ENCODE measurements at regions not wholly inside any gene's neighbourhood (a gene's known extent, or its start where the extent isn't known, plus 50 kb on each side); places are given as distances from the start of the nearest gene placed in this dataset.

- peaks cover 98% of the 10 kb centered on the region for H3K4me1 ChIP-seq (ENCODE audit: insufficient read depth, low read length)
- peak overlapping the region; percentile 76 for H3K27ac ChIP-seq (ENCODE audit: low read length)
- H3K79me2 ChIP-seq (ENCODE audit: insufficient read depth, low read length), result peaks cover 72% of the 10 kb centered on the region
- H3K9ac ChIP-seq (ENCODE audit: low read depth, low read length), result peak overlapping the region; percentile 5; the same call in 1 of the 2 replicates
- no peaks in the 10 kb centered on the region for H3K9me3 ChIP-seq (ENCODE audit: insufficient read depth, low read length, severe bottlenecking)
- H4K20me1 ChIP-seq (ENCODE audit: insufficient read depth, low read length), result no peaks in the 10 kb centered on the region
- H3K4me3 ChIP-seq (ENCODE audit: low read depth in 1 of 2, low read length in 2 of 2), result no peak overlapping the region
- no peak for TF ChIP-seq EZH2 (IDR thresholded peaks at IDR 0.05; ENCODE audit: borderline replicate concordance, low read depth, low read length, severe bottlenecking)
- no peak for TF ChIP-seq CTCF (IDR thresholded peaks at IDR 0.05; ENCODE audit: borderline replicate concordance, extremely low read depth, low read length, poor library complexity, severe bottlenecking)
- no peak for ATAC-seq (ENCODE audit: insufficient read depth, low read depth)
- no peak overlapping the region for H3K4me2 ChIP-seq (ENCODE audit: insufficient read depth, low read length)
- H2AFZ ChIP-seq (ENCODE audit: low read depth, low read length), result 0 out of 2 replicates have a peak overlapping the region, but pooled peaks have one; percentile 7
- no peak for DNase-seq
- H3K36me3 ChIP-seq (ENCODE audit: insufficient read depth, low read length), result no peaks in the 10 kb centered on the region
- no peaks in the 10 kb centered on the region for H3K27me3 ChIP-seq (ENCODE audit: insufficient read depth, low read length, poor library complexity)
Measured at GRCh38 chr7:116148108-116148507, 62.2 kb upstream of the TES start.

- Histone ChIP-seq H3K27ac (ENCODE audit: low read length) (peak overlapping the region; percentile 76), H3K79me2 (ENCODE audit: insufficient read depth, low read length) (peaks cover 71% of the 10 kb centered on the region), H3K36me3 (ENCODE audit: insufficient read depth, low read length) (no peaks in the 10 kb centered on the region), H2AFZ (ENCODE audit: low read depth, low read length) (no peak overlapping the region), H3K9me3 (ENCODE audit: insufficient read depth, low read length, severe bottlenecking) (no peaks in the 10 kb centered on the region), H3K9ac (ENCODE audit: low read depth, low read length) (no peak overlapping the region), H3K27me3 (ENCODE audit: insufficient read depth, low read length, poor library complexity) (no peaks in the 10 kb centered on the region), H3K4me3 (ENCODE audit: low read depth in 1 of 2, low read length in 2 of 2) (no peak overlapping the region), H3K4me2 (ENCODE audit: insufficient read depth, low read length) (no peak overlapping the region), H3K4me1 (ENCODE audit: insufficient read depth, low read length) (peaks cover 98% of the 10 kb centered on the region), H4K20me1 (ENCODE audit: insufficient read depth, low read length) (no peaks in the 10 kb centered on the region)
- no peak for ATAC-seq (ENCODE audit: insufficient read depth, low read depth)
- TF ChIP-seq EZH2 (IDR thresholded peaks at IDR 0.05; ENCODE audit: borderline replicate concordance, low read depth, low read length, severe bottlenecking) (no peak), CTCF (IDR thresholded peaks at IDR 0.05; ENCODE audit: borderline replicate concordance, extremely low read depth, low read length, poor library complexity, severe bottlenecking) (no peak)
- no peak for DNase-seq
Measured at GRCh38 chr7:116148626-116149025, 61.7 kb upstream of the TES start.

DNA sequence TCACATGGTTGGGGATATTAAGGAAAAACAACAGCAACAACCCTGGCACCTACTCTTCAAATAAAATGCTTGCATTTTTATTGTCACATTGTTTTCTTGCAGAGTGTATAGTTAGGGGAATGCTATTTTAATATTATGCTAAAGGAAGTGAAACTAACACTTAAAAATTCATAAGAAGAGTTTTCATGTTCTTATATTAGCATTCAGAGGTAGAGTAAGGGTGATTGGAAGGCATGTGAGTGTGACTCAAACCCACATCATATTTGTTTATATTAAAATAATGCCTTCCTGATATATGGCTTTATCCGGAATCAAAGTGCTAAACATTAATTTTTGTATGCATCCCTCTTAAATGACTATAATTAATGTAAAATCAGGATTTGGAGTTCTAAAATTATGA, 59.8 kb upstream of the TES start:
- Histone ChIP-seq H3K4me3 (ENCODE audit: low read depth in 1 of 2, low read length in 2 of 2) (no peak overlapping the region), H4K20me1 (ENCODE audit: insufficient read depth, low read length) (no peaks in the 10 kb centered on the region), H3K4me1 (ENCODE audit: insufficient read depth, low read length) (peaks cover 100% of the 10 kb centered on the region), H3K9me3 (ENCODE audit: insufficient read depth, low read length, severe bottlenecking) (no peaks in the 10 kb centered on the region), H3K27me3 (ENCODE audit: insufficient read depth, low read length, poor library complexity) (no peaks in the 10 kb centered on the region), H3K9ac (ENCODE audit: low read depth, low read length) (peak overlapping the region; percentile 32), H3K36me3 (ENCODE audit: insufficient read depth, low read length) (no peaks in the 10 kb centered on the region), H3K27ac (ENCODE audit: low read length) (peak overlapping the region; percentile 69), H2AFZ (ENCODE audit: low read depth, low read length) (no peak overlapping the region), H3K4me2 (ENCODE audit: insufficient read depth, low read length) (peak overlapping the region; percentile 26; the same call in 1 of the 2 replicates), H3K79me2 (ENCODE audit: insufficient read depth, low read length) (peaks cover 79% of the 10 kb centered on the region)
- no peak for DNase-seq
- no peak for ATAC-seq (ENCODE audit: insufficient read depth, low read depth)
- TF ChIP-seq EZH2 (IDR thresholded peaks at IDR 0.05; ENCODE audit: borderline replicate concordance, low read depth, low read length, severe bottlenecking), result no peak
- TF ChIP-seq CTCF (IDR thresholded peaks at IDR 0.05; ENCODE audit: borderline replicate concordance, extremely low read depth, low read length, poor library complexity, severe bottlenecking), result no peak

DNA sequence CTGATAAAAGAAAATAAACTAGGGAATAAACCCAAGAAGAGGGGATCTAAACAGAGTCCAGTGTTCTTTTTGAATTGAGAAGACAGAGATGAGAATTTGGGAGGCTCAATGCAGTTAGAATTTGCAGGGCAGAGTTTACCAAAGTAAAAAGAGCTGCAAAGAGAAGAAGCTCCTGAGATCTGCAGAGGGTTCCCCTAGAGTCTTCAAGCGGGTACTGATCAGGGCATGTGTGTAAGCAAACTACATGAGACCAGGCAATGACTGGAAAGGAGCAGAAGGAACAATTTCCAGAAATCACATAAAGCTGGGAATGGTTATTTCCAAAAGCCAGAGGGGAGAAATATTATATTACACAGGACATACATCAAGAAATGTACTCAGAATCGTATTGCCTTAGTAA, 58.1 kb upstream of the TES start:
- H3K4me3 ChIP-seq (ENCODE audit: low read depth in 1 of 2, low read length in 2 of 2), result no peak overlapping the region
- H3K27ac ChIP-seq (ENCODE audit: low read length), result peak overlapping the region; percentile 74
- H3K27me3 ChIP-seq (ENCODE audit: insufficient read depth, low read length, poor library complexity), result no peaks in the 10 kb centered on the region
- ATAC-seq (ENCODE audit: insufficient read depth, low read depth) (peak; percentile 74), DNase-seq (peak; percentile 55)
- TF ChIP-seq EZH2 (IDR thresholded peaks at IDR 0.05; ENCODE audit: borderline replicate concordance, low read depth, low read length, severe bottlenecking) (no peak), CTCF (IDR thresholded peaks at IDR 0.05; ENCODE audit: borderline replicate concordance, extremely low read depth, low read length, poor library complexity, severe bottlenecking) (peak; percentile 31)
- H2AFZ ChIP-seq (ENCODE audit: low read depth, low read length), result peak overlapping the region; percentile 31; the same call in 1 of the 2 replicates
- H3K4me2 ChIP-seq (ENCODE audit: insufficient read depth, low read length), result no peak overlapping the region
- H3K36me3 ChIP-seq (ENCODE audit: insufficient read depth, low read length), result no peaks in the 10 kb centered on the region
- peaks cover 100% of the 10 kb centered on the region for H3K4me1 ChIP-seq (ENCODE audit: insufficient read depth, low read length)
- H4K20me1 ChIP-seq (ENCODE audit: insufficient read depth, low read length), result no peaks in the 10 kb centered on the region
- peak overlapping the region; percentile 35 for H3K9ac ChIP-seq (ENCODE audit: low read depth, low read length)
- peaks cover 96% of the 10 kb centered on the region for H3K79me2 ChIP-seq (ENCODE audit: insufficient read depth, low read length)
- no peaks in the 10 kb centered on the region for H3K9me3 ChIP-seq (ENCODE audit: insufficient read depth, low read length, severe bottlenecking)
